GM23248 (cell line): ENCODE measurements at regions not wholly inside any gene's neighbourhood (a gene's known extent, or its start where the extent isn't known, plus 50 kb on each side); places are given as distances from the start of the nearest gene placed in this dataset.

ENCODE experiments used
- EZH2 ChIP-seq: fragments of 200-600 bp; sonication (generic); IDR thresholded peaks from 2 replicates; pipeline ENCODE4 v1.6.1; 2018; ENCODE audit warnings: antibody characterized with exemption, mild to moderate bottlenecking; ENCODE audit not compliant: insufficient read depth, poor library complexity, severe bottlenecking
- EZH2phosphoT487 ChIP-seq: fragments of 200-600 bp; sonication (generic); IDR thresholded peaks from 2 replicates; pipeline ENCODE4 v1.6.1; 2018; ENCODE audit warnings: antibody characterized with exemption, moderate library complexity, mild to moderate bottlenecking, low read depth; ENCODE audit not compliant: insufficient read depth

DNA sequence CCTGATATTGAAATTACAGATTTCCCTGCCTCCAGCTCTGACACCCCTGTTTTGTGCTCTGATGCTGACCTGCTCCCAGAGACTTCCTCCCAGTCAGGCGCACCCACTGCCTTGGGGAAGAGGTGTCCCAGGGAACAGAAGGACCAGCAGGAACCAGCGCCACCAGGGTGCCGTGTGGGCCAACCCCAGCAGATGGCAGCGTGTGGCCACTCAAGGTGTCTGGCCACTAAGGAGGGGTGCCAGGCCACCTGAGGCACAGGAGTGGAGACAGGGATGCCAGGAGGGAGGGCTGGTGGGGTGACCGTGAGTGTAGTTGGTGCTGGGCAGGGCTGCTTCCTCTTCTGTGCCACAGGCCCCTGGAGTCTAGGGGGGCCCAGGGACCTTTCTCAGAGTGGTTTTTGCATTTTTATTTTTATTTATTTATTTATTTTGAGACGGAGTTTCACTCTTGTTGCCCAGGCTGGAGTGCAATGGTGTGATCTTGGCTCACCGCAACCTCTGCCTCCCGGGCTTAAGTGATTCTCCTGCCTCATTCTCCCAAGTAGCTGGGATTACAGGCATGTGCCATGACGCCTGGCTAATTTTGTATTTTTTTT is 56.0 kb downstream of the TEX44 start:
- TF ChIP-seq EZH2 (no peak), EZH2phosphoT487 (no peak)
